GM23338 (cell line): ENCODE measurements at regions not wholly inside any gene's neighbourhood (a gene's known extent, or its start where the extent isn't known, plus 50 kb on each side); places are given as distances from the start of the nearest gene placed in this dataset.

Source experiments
- ATAC-seq: fragments of 200-7000 bp; cut with Tn5 transposase; 3 replicates; pipeline ENCODE4 v1.9.1; 2020
- DNase-seq: peaks from one replicate; pipeline ENCODE4 v3.0.0-alpha.2; 2015; ENCODE audit warnings: low spot score
- H2AFZ ChIP-seq: fragments of 200-600 bp; sonication (generic); 2 replicates; pipeline ENCODE4 v1.8.0; 2016; ENCODE audit warnings: antibody characterized with exemption, mild to moderate bottlenecking, moderate library complexity
- H3F3A ChIP-seq: fragments of 200-600 bp; sonication (generic); replicated peaks from 2 replicates; pipeline ENCODE4 v1.8.0; 2017; ENCODE audit warnings: antibody characterized with exemption, mixed run types, low read depth
- H3K27ac ChIP-seq: fragments of 200-600 bp; sonication (generic); 2 replicates; pipeline ENCODE4 v1.6.1; 2016; ENCODE audit warnings: low read depth
- H3K27me3 ChIP-seq: fragments of 200-600 bp; sonication (generic); 2 replicates; pipeline ENCODE4 v1.8.0; 2016; ENCODE audit warnings: mild to moderate bottlenecking, mixed run types, moderate library complexity; ENCODE audit not compliant: insufficient read depth
- H3K36me3 ChIP-seq: fragments of 200-600 bp; sonication (generic); 2 replicates; pipeline ENCODE4 v1.8.0; 2016; ENCODE audit warnings: mild to moderate bottlenecking; ENCODE audit not compliant: insufficient read depth
- H3K4me1 ChIP-seq: fragments of 200-600 bp; sonication (generic); 2 replicates; pipeline ENCODE4 v1.8.0; 2016; ENCODE audit warnings: mild to moderate bottlenecking, moderate library complexity; ENCODE audit not compliant: insufficient read depth
- H3K4me2 ChIP-seq: fragments of 200-600 bp; sonication (generic); 2 replicates; pipeline ENCODE4 v1.7.1; 2017; ENCODE audit warnings: mixed run types
- H3K4me3 ChIP-seq: fragments of 200-600 bp; sonication (generic); 2 replicates; pipeline ENCODE4 v1.6.1; 2016; ENCODE audit warnings: mixed run types
- H3K79me2 ChIP-seq: fragments of 200-600 bp; sonication (generic); replicated peaks from 2 replicates; pipeline ENCODE4 v1.8.0; 2017; ENCODE audit warnings: mild to moderate bottlenecking; ENCODE audit not compliant: insufficient read depth
- H3K9me2 ChIP-seq: fragments of 200-600 bp; sonication (generic); 2 replicates; pipeline ENCODE4 v1.8.0; 2017; ENCODE audit not compliant: insufficient read depth
- H4K20me1 ChIP-seq: fragments of 200-600 bp; sonication (generic); replicated peaks from 2 replicates; pipeline ENCODE4 v1.8.0; 2017; ENCODE audit warnings: mild to moderate bottlenecking; ENCODE audit not compliant: insufficient read depth
- H3K27ac Mint-ChIP-seq: 2 replicates; pipeline ENCODE4 v1.8.0; 2020; ENCODE audit warnings: inconsistent platforms, mild to moderate bottlenecking, moderate library complexity, mixed read lengths
- H3K27me3 Mint-ChIP-seq: 3 replicates; pipeline ENCODE4 v1.8.0; 2022; ENCODE audit warnings: low read depth, mild to moderate bottlenecking, moderate library complexity, mixed read lengths, inconsistent platforms; ENCODE audit not compliant: insufficient read depth, poor library complexity
- H3K36me3 Mint-ChIP-seq: 3 replicates; pipeline ENCODE4 v1.8.0; 2021; ENCODE audit warnings: low read depth, mild to moderate bottlenecking, inconsistent platforms, moderate library complexity, mixed read lengths
- H3K4me1 Mint-ChIP-seq: 3 replicates; pipeline ENCODE4 v1.8.0; 2020; ENCODE audit warnings: mild to moderate bottlenecking, inconsistent platforms, mixed read lengths
- H3K4me3 Mint-ChIP-seq: 3 replicates; pipeline ENCODE4 v1.8.0; 2021; ENCODE audit warnings: moderate library complexity, mild to moderate bottlenecking, inconsistent platforms, mixed read lengths
- H3K9me3 Mint-ChIP-seq: 3 replicates; pipeline ENCODE4 v1.8.0; 2020; ENCODE audit warnings: moderate library complexity, mild to moderate bottlenecking, inconsistent platforms, mixed read lengths
- CREB1 ChIP-seq: fragments of 250-450 bp; sonication (Bioruptor Pico); IDR thresholded peaks from 2 replicates; pipeline ENCODE4 v1.5.0; 2020; ENCODE audit warnings: low read depth, mild to moderate bottlenecking, moderate library complexity
- CTCF ChIP-seq, 2 experiments: fragments of 200-600 bp in 1 of 2; sonication (generic) in 1 of 2; conservative IDR thresholded peaks; 2 replicates each; pipeline versions ENCODE4 v1.5.1 to v1.6.1; 2016 to 2017; ENCODE audit warnings: antibody characterized with exemption in 2 of 2, low read depth in 2 of 2, mild to moderate bottlenecking in 2 of 2, moderate library complexity in 1 of 2
- EZH2 ChIP-seq: fragments of 200-600 bp; sonication (generic); IDR thresholded peaks from one replicate; pipeline ENCODE4 v1.8.0; 2017; ENCODE audit warnings: antibody characterized with exemption, mild to moderate bottlenecking, low read depth; ENCODE audit not compliant: unreplicated experiment
- NANOG ChIP-seq: IDR thresholded peaks from 2 replicates; pipeline ENCODE4 v1.6.1; 2016; ENCODE audit warnings: antibody characterized with exemption, borderline replicate concordance
- POLR2AphosphoS5 ChIP-seq: IDR thresholded peaks from 2 replicates; pipeline ENCODE4 v1.6.1; 2016; ENCODE audit warnings: antibody characterized with exemption, low read depth
- REST ChIP-seq: IDR thresholded peaks from one replicate; pipeline ENCODE4 v1.6.1; 2018; ENCODE audit warnings: antibody characterized with exemption; ENCODE audit not compliant: unreplicated experiment
- STAT1 ChIP-seq: IDR thresholded peaks from one replicate; pipeline ENCODE4 v1.6.1; 2016; ENCODE audit warnings: antibody characterized with exemption; ENCODE audit not compliant: unreplicated experiment
- ZNF114 ChIP-seq: fragments of 250-450 bp; sonication (Bioruptor Pico); IDR thresholded peaks from 2 replicates; pipeline ENCODE4 v1.5.0; 2020; ENCODE audit warnings: mild to moderate bottlenecking, moderate library complexity
- ZNF331 ChIP-seq: fragments of 250-450 bp; sonication (Bioruptor Pico); IDR thresholded peaks from 2 replicates; pipeline ENCODE4 v1.5.0; 2020; ENCODE audit warnings: low read depth, mild to moderate bottlenecking, moderate library complexity
- ZNF462 ChIP-seq: fragments of 250-450 bp; sonication (Bioruptor Pico); IDR thresholded peaks from 2 replicates; pipeline ENCODE4 v1.5.0; 2020; ENCODE audit warnings: mild to moderate bottlenecking, moderate library complexity

GRCh38 chr15:70494852-70495571 lies 268.3 kb downstream of the UACA start:
- H3K4me2 ChIP-seq, result no peak overlapping the region
- Mint-ChIP-seq H3K4me3 (no peak overlapping the region), H3K27me3 (no peaks in the 10 kb centered on the region), H3K9me3 (no peaks in the 10 kb centered on the region), H3K27ac (no peak overlapping the region; the same call in 1 of the 2 replicates), H3K4me1 (peaks cover 9% of the 10 kb centered on the region; the same call in 2 of the 3 replicates), H3K36me3 (no peaks in the 10 kb centered on the region)
- H2AFZ ChIP-seq, result no peak overlapping the region
- H3K27ac ChIP-seq, result no peak overlapping the region
- no peaks in the 10 kb centered on the region for H3K9me2 ChIP-seq
- TF ChIP-seq EZH2, result no peak
- ATAC-seq (peak; percentile 70), DNase-seq (no peak)
- no peaks in the 10 kb centered on the region for H4K20me1 ChIP-seq
- no peaks in the 10 kb centered on the region for H3K79me2 ChIP-seq
- H3F3A ChIP-seq, result no peaks in the 10 kb centered on the region
- H3K4me3 ChIP-seq, result no peak overlapping the region
- H3K27me3 ChIP-seq, result no peaks in the 10 kb centered on the region
- H3K4me1 ChIP-seq, result no peaks in the 10 kb centered on the region
- no peaks in the 10 kb centered on the region for H3K36me3 ChIP-seq

GRCh38 chr15:70494517-70494851 lies 268.9 kb downstream of the UACA start:
- no peak for DNase-seq
- no peaks in the 10 kb centered on the region for H3K4me1 ChIP-seq
- H3K9me2 ChIP-seq, result no peaks in the 10 kb centered on the region
- Mint-ChIP-seq H3K4me1 (peaks cover 9% of the 10 kb centered on the region; the same call in 2 of the 3 replicates), H3K27ac (no peak overlapping the region), H3K27me3 (no peaks in the 10 kb centered on the region), H3K9me3 (no peaks in the 10 kb centered on the region), H3K36me3 (no peaks in the 10 kb centered on the region), H3K4me3 (no peak overlapping the region)
- peak; percentile 22; the same call in 2 of the 3 replicates for ATAC-seq
- H3F3A ChIP-seq, result no peaks in the 10 kb centered on the region
- no peaks in the 10 kb centered on the region for H3K36me3 ChIP-seq
- no peaks in the 10 kb centered on the region for H4K20me1 ChIP-seq
- H3K27ac ChIP-seq, result no peak overlapping the region
- no peaks in the 10 kb centered on the region for H3K79me2 ChIP-seq
- H3K4me3 ChIP-seq, result no peak overlapping the region
- H3K4me2 ChIP-seq, result no peak overlapping the region
- H3K27me3 ChIP-seq, result no peaks in the 10 kb centered on the region
- H2AFZ ChIP-seq, result no peak overlapping the region
- TF ChIP-seq STAT1, result no peak
- no peak for TF ChIP-seq CREB1 (CRISPR knock-in tag)
- no peak for TF ChIP-seq REST
- TF ChIP-seq EZH2, result no peak
- no peak for TF ChIP-seq ZNF331
- TF ChIP-seq POLR2AphosphoS5, result no peak
- no peak for TF ChIP-seq CTCF (conservative IDR thresholded peaks at IDR 0.05; ENCODE audit: low read depth in 2 of 2)
- TF ChIP-seq NANOG, result no peak
- no peak for TF ChIP-seq ZNF462 (CRISPR knock-in tag)
- no peak for TF ChIP-seq ZNF114 (CRISPR knock-in tag)
